B cell (primary cell): ENCODE measurements at regions not wholly inside any gene's neighbourhood (a gene's known extent, or its start where the extent isn't known, plus 50 kb on each side); places are given as distances from the start of the nearest gene placed in this dataset.

Experiments used
- ATAC-seq: fragments of 200-7000 bp; cut with Tn5 transposase; one replicate; pipeline ENCODE4 v1.10.0; 2021; ENCODE audit warnings: low read depth, mild to moderate bottlenecking, moderate number of reproducible peaks, moderate library complexity
- CTCF ChIA-PET: fragments of 350-600 bp; sonication (Branson Sonifier 250); formaldehyde crosslinking; loops from one replicate; lab custom pipeline; 2021; ENCODE audit warnings: antibody characterized with exemption, inconsistent platforms; lab: Charles Lee
- POLR2A ChIA-PET: fragments of 350-600 bp; sonication (Branson Sonifier 250); formaldehyde crosslinking; loops from one replicate; lab custom pipeline; 2021; ENCODE audit warnings: antibody characterized with exemption; lab: Charles Lee
- DNase-seq: peaks from one replicate; pipeline ENCODE4 v3.0.0; 2013
- H2AFZ ChIP-seq: 2 replicates; pipeline ENCODE4 v1.6.1; 2012; ENCODE audit warnings: mild to moderate bottlenecking, low read depth, low read length; ENCODE audit not compliant: insufficient read depth, poor library complexity, severe bottlenecking
- H3K27ac ChIP-seq, 2 donors: 1 replicate in 1 of 2; 2 replicates in 1 of 2; pipeline ENCODE4 v1.5.1; 2012 to 2013; ENCODE audit warnings: low read length in 2 of 2, mild to moderate bottlenecking in 2 of 2, moderate library complexity in 1 of 2
- H3K27me3 ChIP-seq, 4 experiments: fragments of 200-600 bp in 1 of 4; sonication (generic) in 1 of 4; replicated peaks in 1 of 4; 1 replicate in 2 of 4; 2 replicates in 2 of 4; pipeline versions ENCODE4 v1.6.1 to v1.7.0; 2013 to 2016; ENCODE audit warnings: low read length in 3 of 4, mild to moderate bottlenecking in 2 of 4, mixed read lengths in 1 of 4, moderate library complexity in 1 of 4; ENCODE audit not compliant: insufficient read depth in 4 of 4, control insufficient read depth in 3 of 4; ENCODE audit errors: control extremely low read depth in 1 of 4
- H3K36me3 ChIP-seq, 2 experiments: replicated peaks in 1 of 2; 1 replicate in 1 of 2; 2 replicates in 1 of 2; pipeline versions ENCODE4 v1.6.1 to v1.7.1; 2013; ENCODE audit warnings: low read length in 1 of 2; ENCODE audit not compliant: insufficient read depth in 2 of 2, control insufficient read depth in 1 of 2; ENCODE audit errors: control extremely low read depth in 1 of 2, extremely low read depth in 1 of 2
- H3K4me1 ChIP-seq, 2 donors: fragments of 200-600 bp in 1 of 2; sonication (generic) in 1 of 2; 1 replicate in 1 of 2; 2 replicates in 1 of 2; pipeline versions ENCODE4 v1.5.1 to v1.6.1; 2013 to 2017; ENCODE audit warnings: low read length in 2 of 2; ENCODE audit not compliant: control insufficient read depth in 2 of 2, insufficient read depth in 2 of 2
- H3K4me2 ChIP-seq: replicated peaks from 2 replicates; pipeline ENCODE3; 2012; ENCODE audit warnings: mild to moderate bottlenecking, low read depth, low read length; ENCODE audit not compliant: poor library complexity, severe bottlenecking
- H3K4me3 ChIP-seq, 5 experiments: fragments of 200-600 bp in 1 of 5; sonication (generic) in 1 of 5; 1 replicate in 3 of 5; 2 replicates in 2 of 5; pipeline versions ENCODE4 v1.5.1 to v1.7.0; 2011 to 2016; ENCODE audit warnings: low read length in 4 of 5, mild to moderate bottlenecking in 4 of 5, low read depth in 2 of 5, control low read depth in 1 of 5, moderate library complexity in 1 of 5; ENCODE audit not compliant: insufficient read depth in 1 of 5; ENCODE audit errors: control extremely low read depth in 1 of 5, extremely low read depth in 1 of 5
- H3K79me2 ChIP-seq: fragments of 200-600 bp; sonication (generic); one replicate; pipeline ENCODE4 v1.6.0; 2016; ENCODE audit warnings: low read length; ENCODE audit not compliant: control insufficient read depth, insufficient read depth
- H3K9ac ChIP-seq: fragments of 200-600 bp; sonication (generic); 2 replicates; pipeline ENCODE4 v1.6.1; 2017; ENCODE audit warnings: mild to moderate bottlenecking, low read length, moderate library complexity
- H3K9me3 ChIP-seq, 3 donors: one replicate each; pipeline versions ENCODE4 v1.6.1 to v1.7.1; 2013; ENCODE audit warnings: low read length in 2 of 3; ENCODE audit not compliant: control insufficient read depth in 2 of 3, insufficient read depth in 1 of 3; ENCODE audit errors: control extremely low read depth in 1 of 3
- H4K20me1 ChIP-seq: 2 replicates; pipeline ENCODE4 v1.6.0; 2012; ENCODE audit warnings: mild to moderate bottlenecking, low read length; ENCODE audit not compliant: insufficient read depth, control insufficient read depth, poor library complexity, severe bottlenecking
- H3K27ac Mint-ChIP-seq: one replicate; pipeline ENCODE4 v1.8.0; 2021; ENCODE audit warnings: mixed read lengths
- H3K27me3 Mint-ChIP-seq: one replicate; pipeline ENCODE4 v1.8.0; 2021; ENCODE audit warnings: mixed read lengths
- H3K4me1 Mint-ChIP-seq: one replicate; pipeline ENCODE4 v1.8.0; 2021; ENCODE audit warnings: mixed read lengths
- H3K4me3 Mint-ChIP-seq: one replicate; pipeline ENCODE4 v1.8.0; 2021; ENCODE audit warnings: mixed read lengths
- H3K9me3 Mint-ChIP-seq: one replicate; pipeline ENCODE4 v1.8.0; 2022; ENCODE audit warnings: mixed read lengths; ENCODE audit not compliant: insufficient read depth
- CTCF ChIP-seq: fragments of 200-600 bp; IDR thresholded peaks from one replicate; pipeline ENCODE4 v1.8.0; 2022; ENCODE audit warnings: antibody characterized with exemption, mild to moderate bottlenecking
- EZH2 ChIP-seq: IDR thresholded peaks from 2 replicates; pipeline ENCODE4 v1.6.1; 2012; ENCODE audit warnings: borderline replicate concordance, low read depth, mild to moderate bottlenecking, moderate library complexity, low read length; ENCODE audit not compliant: insufficient read depth, poor library complexity, severe bottlenecking
- WGBS: methylation state at CpG from one replicate; pipeline ENCODE4 v1.1.5; 2013; ENCODE audit warnings: missing lambda C conversion rate; ENCODE audit not compliant: insufficient coverage; 5-methylcytosine and 5-hydroxymethylcytosine counted together
- intact Hi-C: fragments of 100-400 bp; cut with micrococcal nuclease; formaldehyde crosslinking; loops from one replicate; pipeline ENCODE4 v1.10.0; 2022

- CTCF ChIA-PET = no interaction called here
- Histone ChIP-seq H2AFZ (no peak overlapping the region), H3K79me2 (no peaks in the 10 kb centered on the region), H3K4me2 (no peak overlapping the region), H3K27me3 (no peaks in the 10 kb centered on the region), H3K9me3 (no peaks in the 10 kb centered on the region), H3K4me3 (no peak overlapping the region), H3K27ac (no peak overlapping the region), H4K20me1 (no peaks in the 10 kb centered on the region), H3K4me1 (no peaks in the 10 kb centered on the region), H3K36me3 (no peaks in the 10 kb centered on the region), H3K9ac (no peak overlapping the region)
- ATAC-seq (no peak), DNase-seq (no peak)
- no peak overlapping the region for H3K27ac Mint-ChIP-seq
- intact Hi-C loops = no loop called here
- POLR2A ChIA-PET = no interaction called here
- H3K4me3 Mint-ChIP-seq = no peak overlapping the region
- no peaks in the 10 kb centered on the region for H3K9me3 Mint-ChIP-seq
- no peaks in the 10 kb centered on the region for H3K4me1 Mint-ChIP-seq
- no peak for TF ChIP-seq CTCF
- TF ChIP-seq EZH2 = no peak
- no peaks in the 10 kb centered on the region for H3K27me3 Mint-ChIP-seq
Observed at GRCh38 chr4:167645358-167645757, 411.1 kb upstream of the SPOCK3 start.

- no peak overlapping the region for H3K4me3 ChIP-seq
- intact Hi-C loops = no loop called here
- Mint-ChIP-seq H3K27me3 (no peaks in the 10 kb centered on the region), H3K4me1 (no peaks in the 10 kb centered on the region), H3K4me3 (no peak overlapping the region), H3K9me3 (no peaks in the 10 kb centered on the region), H3K27ac (no peak overlapping the region)
- no peak overlapping the region for H3K4me2 ChIP-seq
- DNase-seq (no peak), ATAC-seq (no peak)
- ChIA-PET CTCF (no interaction called here), POLR2A (no interaction called here)
- H3K9ac ChIP-seq = no peak overlapping the region
- H3K9me3 ChIP-seq = peaks cover 0 to 12% (median 0%) of the 10 kb centered on the region in 3 donors
- no peaks in the 10 kb centered on the region for H3K79me2 ChIP-seq
- H2AFZ ChIP-seq = no peak overlapping the region
- H3K27me3 ChIP-seq = no peaks in the 10 kb centered on the region
- H3K27ac ChIP-seq = no peak overlapping the region
- no peaks in the 10 kb centered on the region for H4K20me1 ChIP-seq
- WGBS = 61% methylated on average over 3 of the region's 4 CpGs
- H3K36me3 ChIP-seq = no peaks in the 10 kb centered on the region
- TF ChIP-seq CTCF (no peak), EZH2 (no peak)
- no peaks in the 10 kb centered on the region for H3K4me1 ChIP-seq
Observed at GRCh38 chr4:167652267-167652666, 418.0 kb upstream of the SPOCK3 start.
